Choroid plexus epithelial cell (primary cell): ENCODE measurements at regions not wholly inside any gene's neighbourhood (a gene's known extent, or its start where the extent isn't known, plus 50 kb on each side); places are given as distances from the start of the nearest gene placed in this dataset.

ENCODE experiments used
- DNase-seq: peaks from one replicate; pipeline ENCODE4 v3.0.0-alpha.2; 2010; ENCODE audit warnings: low read depth
- H3K4me3 ChIP-seq: 2 replicates; pipeline ENCODE4 v1.5.1; 2011; ENCODE audit warnings: low read depth, mild to moderate bottlenecking, control low read depth, low read length, moderate library complexity
- TF ChIP-seq, protein P1 (sequence below): conservative IDR thresholded peaks from 2 replicates; pipeline ENCODE4 v1.5.1; 2011; ENCODE audit warnings: low read depth, mild to moderate bottlenecking, control low read depth, inconsistent platforms, low read length, moderate library complexity

DNA sequence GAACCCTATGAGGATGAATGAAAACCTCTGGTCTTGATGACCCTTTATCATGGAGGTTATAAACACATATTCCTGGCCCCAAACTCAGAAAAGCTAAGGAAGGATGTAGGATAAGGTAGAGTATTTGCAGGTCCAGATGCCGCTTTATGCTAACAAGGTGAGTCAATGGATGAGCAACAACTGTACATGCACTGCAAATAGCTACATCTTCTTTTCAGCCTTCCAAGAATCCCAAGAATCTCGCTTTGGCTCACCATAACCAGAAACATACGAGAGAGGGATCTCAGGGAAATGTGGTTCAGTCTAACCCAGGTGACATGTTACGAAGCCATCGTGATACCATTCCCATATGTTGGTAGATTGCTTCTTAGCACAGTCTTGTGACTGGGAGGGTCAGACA, 152.3 kb upstream of the ANKH start:
- TF ChIP-seq, protein P1, sequence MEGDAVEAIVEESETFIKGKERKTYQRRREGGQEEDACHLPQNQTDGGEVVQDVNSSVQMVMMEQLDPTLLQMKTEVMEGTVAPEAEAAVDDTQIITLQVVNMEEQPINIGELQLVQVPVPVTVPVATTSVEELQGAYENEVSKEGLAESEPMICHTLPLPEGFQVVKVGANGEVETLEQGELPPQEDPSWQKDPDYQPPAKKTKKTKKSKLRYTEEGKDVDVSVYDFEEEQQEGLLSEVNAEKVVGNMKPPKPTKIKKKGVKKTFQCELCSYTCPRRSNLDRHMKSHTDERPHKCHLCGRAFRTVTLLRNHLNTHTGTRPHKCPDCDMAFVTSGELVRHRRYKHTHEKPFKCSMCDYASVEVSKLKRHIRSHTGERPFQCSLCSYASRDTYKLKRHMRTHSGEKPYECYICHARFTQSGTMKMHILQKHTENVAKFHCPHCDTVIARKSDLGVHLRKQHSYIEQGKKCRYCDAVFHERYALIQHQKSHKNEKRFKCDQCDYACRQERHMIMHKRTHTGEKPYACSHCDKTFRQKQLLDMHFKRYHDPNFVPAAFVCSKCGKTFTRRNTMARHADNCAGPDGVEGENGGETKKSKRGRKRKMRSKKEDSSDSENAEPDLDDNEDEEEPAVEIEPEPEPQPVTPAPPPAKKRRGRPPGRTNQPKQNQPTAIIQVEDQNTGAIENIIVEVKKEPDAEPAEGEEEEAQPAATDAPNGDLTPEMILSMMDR, result no peak
- DNase-seq, result no peak
- no peak overlapping the region for H3K4me3 ChIP-seq

DNA sequence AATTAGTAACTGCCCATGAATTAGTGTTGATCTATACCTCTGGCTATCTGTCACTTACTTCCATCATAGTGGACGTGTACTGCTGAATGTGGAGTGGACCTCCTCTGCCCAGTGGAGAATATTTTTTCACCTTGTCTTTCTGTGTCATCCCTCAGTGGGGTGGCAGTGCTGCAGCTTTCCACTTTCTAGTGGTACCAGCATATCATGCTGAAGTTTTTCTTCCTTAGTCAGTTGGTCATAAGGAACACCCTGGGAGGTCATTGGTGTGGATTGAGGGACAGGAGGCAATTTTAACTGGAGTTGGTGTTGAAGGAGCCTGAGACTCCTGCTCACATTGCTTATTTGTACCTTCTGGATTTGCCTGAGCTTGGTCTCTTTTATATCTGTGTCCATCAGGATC, 151.7 kb upstream of the ANKH start:
- no peak for DNase-seq
- H3K4me3 ChIP-seq, result no peak overlapping the region
- TF ChIP-seq, protein P1, result no peak

DNA sequence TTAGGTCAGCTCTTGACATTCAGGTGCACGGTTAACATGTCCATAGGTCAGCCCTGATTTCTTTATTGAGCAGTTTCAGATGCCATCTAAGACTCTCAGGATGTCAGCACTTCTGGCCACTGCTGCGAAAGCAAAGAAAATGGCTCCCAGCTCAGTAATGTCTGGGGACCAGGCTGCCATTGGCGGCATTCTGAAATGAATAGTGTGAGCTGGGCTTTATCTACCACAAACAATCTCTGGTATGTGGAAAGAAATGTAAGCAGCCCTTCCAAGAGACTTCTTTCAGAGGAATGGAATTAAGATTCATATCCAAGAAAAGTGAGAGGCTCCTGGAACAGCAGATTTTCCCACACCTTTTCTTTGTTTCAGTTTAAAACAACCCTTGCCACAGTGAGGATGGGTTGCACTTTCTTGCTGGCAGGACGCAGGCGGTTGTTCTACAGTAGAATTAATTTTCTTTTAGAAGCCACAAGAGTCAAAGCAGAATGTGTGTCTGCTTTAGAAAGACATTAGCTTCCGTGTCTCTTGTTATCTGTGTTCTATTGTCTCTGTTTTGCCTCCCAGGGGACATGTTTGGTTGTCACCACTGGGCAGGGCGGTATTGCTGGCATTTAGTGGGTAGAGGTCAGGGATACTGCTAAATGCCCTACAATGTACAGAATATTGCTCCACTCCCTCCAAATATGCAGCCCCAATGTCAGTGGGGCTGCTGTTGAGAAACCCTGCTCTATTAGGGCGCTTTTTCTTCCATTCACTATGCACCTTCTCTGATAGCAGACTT, 149.9 kb upstream of the ANKH start:
- H3K4me3 ChIP-seq, result no peak overlapping the region
- peak; percentile 72 for DNase-seq
- TF ChIP-seq, protein P1, result no peak

DNA sequence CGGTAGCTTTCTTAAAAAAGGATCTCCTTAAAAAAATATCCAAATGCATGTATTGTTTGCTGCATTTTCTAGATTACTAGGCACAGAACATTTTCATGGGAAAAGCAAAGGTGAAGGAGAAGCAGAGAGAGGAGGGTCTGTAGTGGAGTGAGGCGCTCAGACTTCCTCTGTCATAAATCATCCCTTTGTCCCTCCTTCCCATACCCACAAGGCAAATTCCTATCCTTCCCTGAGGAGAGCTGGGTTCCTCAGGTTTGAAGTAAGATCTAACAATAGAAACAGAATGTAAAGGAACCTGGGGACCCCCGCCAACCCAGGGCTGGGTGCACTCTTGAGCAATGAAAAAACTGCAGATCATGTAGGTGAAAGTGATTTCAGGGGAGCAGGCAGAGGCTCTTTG, 149.2 kb upstream of the ANKH start:
- TF ChIP-seq, protein P1, result no peak
- H3K4me3 ChIP-seq, result no peak overlapping the region
- DNase-seq, result no peak

DNA sequence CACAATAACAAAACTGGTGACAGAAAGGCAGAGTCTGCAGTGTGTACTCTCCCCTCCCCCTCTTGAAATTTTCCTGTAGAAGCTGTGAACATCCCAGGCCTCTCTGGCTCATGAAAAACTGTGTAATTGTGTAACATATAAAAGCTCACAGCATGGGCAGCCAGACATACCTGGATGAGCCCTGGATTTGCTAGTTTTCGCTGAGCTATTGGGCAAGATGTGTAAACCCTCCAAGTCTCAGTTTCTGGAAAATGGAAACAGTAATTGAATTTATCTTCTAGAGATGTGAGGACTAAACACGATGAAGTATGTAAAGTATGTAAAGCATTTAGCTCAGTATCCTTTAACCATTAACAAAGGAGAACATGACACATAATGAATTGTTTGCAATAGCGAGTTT, 143.2 kb upstream of the ANKH start:
- DNase-seq, result peak; percentile 67
- TF ChIP-seq, protein P1, result no peak

DNA sequence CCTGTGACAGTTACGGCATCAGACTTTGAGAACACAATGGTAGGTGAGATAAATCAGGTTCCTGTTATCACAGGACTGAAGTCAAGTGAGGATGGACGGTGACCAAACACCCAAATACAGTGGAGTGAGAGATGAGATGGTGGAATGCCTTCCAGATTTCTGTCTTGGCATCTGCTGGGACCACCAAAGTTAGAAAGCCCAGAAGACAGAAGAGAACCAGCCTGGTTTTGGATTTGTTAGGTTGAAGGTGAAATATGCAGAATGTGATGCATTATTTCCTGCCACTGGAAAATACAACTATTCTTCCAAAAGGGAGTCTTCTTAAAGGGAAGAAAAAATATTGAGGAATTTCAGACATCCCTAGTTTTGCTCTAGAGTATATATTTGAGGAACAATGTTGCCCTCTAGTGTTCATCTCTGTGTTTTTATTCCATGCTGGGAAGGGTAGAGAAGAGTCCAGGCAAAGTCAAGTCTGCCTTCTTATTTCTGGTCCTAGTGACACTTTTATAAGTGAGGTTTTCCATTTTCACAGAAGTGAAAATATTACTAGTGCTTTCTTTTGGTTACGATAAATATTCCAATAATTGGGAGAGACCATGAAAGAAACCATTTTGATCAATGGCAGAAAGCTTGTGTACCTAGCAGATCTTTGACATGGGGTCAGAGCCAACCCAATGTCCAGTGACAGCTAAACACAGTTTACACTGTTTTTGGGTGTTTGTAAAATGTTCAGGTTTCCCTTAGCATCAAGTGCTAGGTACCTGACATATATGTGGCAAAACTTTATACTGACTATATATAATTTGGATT, 142.3 kb upstream of the ANKH start:
- peak; percentile 89 for DNase-seq
- TF ChIP-seq, protein P1, result peak; percentile 62
- H3K4me3 ChIP-seq, result no peak overlapping the region

More for the DNA sequence above, 143.2 kb upstream of the ANKH start:
- H3K4me3 ChIP-seq, result no peak overlapping the region

DNA sequence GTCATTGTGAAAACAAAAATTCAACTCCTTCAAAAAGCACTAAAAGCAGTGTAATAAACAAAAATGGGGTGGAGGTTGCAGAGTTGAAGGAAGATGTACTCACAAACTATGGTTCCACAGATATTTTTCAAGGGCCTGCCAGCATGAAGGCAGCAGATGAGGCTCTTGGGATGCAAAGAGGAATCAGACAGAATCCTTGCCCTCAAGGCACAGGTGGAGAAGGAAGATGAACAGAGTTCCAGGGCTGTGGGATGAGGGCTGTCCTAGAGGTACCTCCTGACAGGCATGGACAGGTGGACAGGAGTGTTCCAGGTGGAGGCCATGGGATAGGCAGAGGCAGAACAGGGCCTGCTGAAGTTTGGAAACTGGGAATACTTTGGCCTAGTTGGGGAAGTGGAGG, 140.5 kb upstream of the ANKH start:
- TF ChIP-seq, protein P1, result no peak
- DNase-seq, result no peak
- H3K4me3 ChIP-seq, result no peak overlapping the region
